Breast epithelium (tissue), 4 donors: ENCODE measurements at regions not wholly inside any gene's neighbourhood (a gene's known extent, or its start where the extent isn't known, plus 50 kb on each side); places are given as distances from the start of the nearest gene placed in this dataset.

Experiments
- DNase-seq, 2 donors: peaks; one replicate each; pipeline ENCODE4 v3.0.0-alpha.2; 2019; ENCODE audit warnings: low spot score in 2 of 2
- H3K27ac ChIP-seq, 2 donors: fragments of 200-600 bp; sonication (generic) in 1 of 2; one replicate each; pipeline ENCODE4 v1.5.1; 2016 to 2019; ENCODE audit warnings: mild to moderate bottlenecking in 1 of 2
- H3K27me3 ChIP-seq, 2 donors: fragments of 200-600 bp; sonication (generic) in 1 of 2; one replicate each; pipeline versions ENCODE4 v1.5.1 to v1.6.0; 2017 to 2019; ENCODE audit warnings: control low read depth in 1 of 2, mild to moderate bottlenecking in 1 of 2
- H3K36me3 ChIP-seq: fragments of 200-600 bp; one replicate; pipeline ENCODE4 v1.5.1; 2019
- H3K4me1 ChIP-seq, 2 donors: fragments of 200-600 bp; sonication (generic); one replicate each; pipeline ENCODE4 v1.5.1; 2016 to 2019; ENCODE audit warnings: control low read depth in 1 of 2
- H3K4me3 ChIP-seq, 3 donors: fragments of 200-600 bp; sonication (generic); 1 replicate in 2 of 3; 2 replicates in 1 of 3; pipeline ENCODE4 v1.5.1; 2016 to 2019; ENCODE audit warnings: mild to moderate bottlenecking in 3 of 3, moderate library complexity in 2 of 3
- H3K9me3 ChIP-seq, 2 donors: fragments of 200-600 bp; sonication (generic) in 1 of 2; one replicate each; pipeline ENCODE4 v1.5.1; 2016 to 2019; ENCODE audit warnings: control low read depth in 1 of 2
- CTCF ChIP-seq, 3 donors: fragments of 450-650 bp; IDR thresholded peaks; one replicate each; pipeline ENCODE4 v1.5.1; 2016 to 2017; ENCODE audit warnings: antibody characterized with exemption in 3 of 3, mild to moderate bottlenecking in 3 of 3, moderate library complexity in 3 of 3
- POLR2A ChIP-seq: fragments of 450-650 bp; IDR thresholded peaks from one replicate; pipeline ENCODE4 v1.6.1; 2016; ENCODE audit warnings: antibody characterized with exemption, mild to moderate bottlenecking, moderate library complexity
- POLR2AphosphoS5 ChIP-seq, 3 donors: sonication (generic); formaldehyde crosslinking; IDR thresholded peaks; one replicate each; pipeline ENCODE4 v1.6.1; 2017; ENCODE audit warnings: antibody characterized with exemption in 3 of 3
- intact Hi-C: fragments of 100-400 bp; cut with DNase I; formaldehyde crosslinking; loops from one replicate; pipeline ENCODE4 v1.15.1; 2023; ENCODE audit warnings: low total_unique reads

- intact Hi-C loops: loop anchor here (5.0 kb wide), 1 partner anchor 41 kb away; no protein-coding TSS in a partner anchor
- TF ChIP-seq CTCF (IDR thresholded peaks at IDR 0.05) (no peak), POLR2AphosphoS5 (IDR thresholded peaks at IDR 0.05) (no peak), POLR2A (no peak)
- peaks cover 0 to 4% of the 10 kb centered on the region in 2 donors for H3K9me3 ChIP-seq
- H3K27ac ChIP-seq: no peak overlapping the region
- no peaks in the 10 kb centered on the region for H3K36me3 ChIP-seq
- DNase-seq: no peak
- H3K4me1 ChIP-seq: no peaks in the 10 kb centered on the region
- no peak overlapping the region for H3K4me3 ChIP-seq
- no peaks in the 10 kb centered on the region for H3K27me3 ChIP-seq
Measured at GRCh38 chr6:147046141-147046877, 157.9 kb upstream of the STXBP5 start.

- no peak overlapping the region for H3K4me3 ChIP-seq
- DNase-seq: no peak
- TF ChIP-seq POLR2AphosphoS5 (IDR thresholded peaks at IDR 0.05) (no peak), CTCF (IDR thresholded peaks at IDR 0.05) (no peak), POLR2A (no peak)
- H3K27ac ChIP-seq: no peak overlapping the region
- H3K4me1 ChIP-seq: no peaks in the 10 kb centered on the region
- intact Hi-C loops: loop anchor here (5.0 kb wide), 1 partner anchor 38 kb away; no protein-coding TSS in a partner anchor
- H3K27me3 ChIP-seq: no peaks in the 10 kb centered on the region
- no peaks in the 10 kb centered on the region for H3K36me3 ChIP-seq
- H3K9me3 ChIP-seq: peaks cover 0 to 1% of the 10 kb centered on the region in 2 donors
Measured at GRCh38 chr6:147048930-147049329, 155.3 kb upstream of the STXBP5 start.

GRCh38 chr6:147053311-147053921 lies 150.8 kb upstream of the STXBP5 start:
- no peaks in the 10 kb centered on the region for H3K36me3 ChIP-seq
- no peak overlapping the region for H3K27ac ChIP-seq
- intact Hi-C loops: no loop called here
- no peaks in the 10 kb centered on the region for H3K27me3 ChIP-seq
- H3K4me3 ChIP-seq: no peak overlapping the region
- no peaks in the 10 kb centered on the region for H3K4me1 ChIP-seq
- no peak for DNase-seq
- TF ChIP-seq POLR2AphosphoS5 (IDR thresholded peaks at IDR 0.05) (no peak), CTCF (IDR thresholded peaks at IDR 0.05) (no peak), POLR2A (no peak)
- no peaks in the 10 kb centered on the region for H3K9me3 ChIP-seq

GRCh38 chr6:147054158-147054557 lies 150.1 kb upstream of the STXBP5 start:
- H3K4me3 ChIP-seq: no peak overlapping the region
- no peak for DNase-seq
- TF ChIP-seq CTCF (IDR thresholded peaks at IDR 0.05) (no peak), POLR2AphosphoS5 (IDR thresholded peaks at IDR 0.05) (no peak), POLR2A (no peak)
- no peaks in the 10 kb centered on the region for H3K9me3 ChIP-seq
- H3K27ac ChIP-seq: no peak overlapping the region
- H3K36me3 ChIP-seq: no peaks in the 10 kb centered on the region
- intact Hi-C loops: no loop called here
- H3K27me3 ChIP-seq: no peaks in the 10 kb centered on the region
- no peaks in the 10 kb centered on the region for H3K4me1 ChIP-seq

GRCh38 chr6:147054871-147055270 lies 149.3 kb upstream of the STXBP5 start:
- no peaks in the 10 kb centered on the region for H3K9me3 ChIP-seq
- no peaks in the 10 kb centered on the region for H3K36me3 ChIP-seq
- no peaks in the 10 kb centered on the region for H3K4me1 ChIP-seq
- TF ChIP-seq CTCF (IDR thresholded peaks at IDR 0.05) (no peak), POLR2A (no peak), POLR2AphosphoS5 (IDR thresholded peaks at IDR 0.05) (no peak)
- no peak for DNase-seq
- no peaks in the 10 kb centered on the region for H3K27me3 ChIP-seq
- no peak overlapping the region for H3K4me3 ChIP-seq
- H3K27ac ChIP-seq: no peak overlapping the region
- intact Hi-C loops: no loop called here
